ENCODE measurements at regions not wholly inside any gene's neighbourhood (a gene's known extent, or its start where the extent isn't known, plus 50 kb on each side); places are given as distances from the start of the nearest gene placed in this dataset.
"Not testable (repeated sequence)": the region's sequence is repeated elsewhere in the genome, so short reads cannot be mapped to it uniquely, and the experiment has no call there.

GRCh38 chr3:79960594-79960993 lies 192.8 kb upstream of the ROBO1 start:
- no peak for DNase-seq (ENCODE audit: low spot score)

GRCh38 chr3:79957066-79957465 lies 189.3 kb upstream of the ROBO1 start:
- DNase-seq (ENCODE audit: low spot score): no peak

GRCh38 chr3:79954756-79955155 lies 187.0 kb upstream of the ROBO1 start:
- no peak for DNase-seq (ENCODE audit: low spot score)

- DNase-seq (ENCODE audit: low spot score): no peak
Observed at GRCh38 chr3:79953591-79954101, 185.8 kb upstream of the ROBO1 start.

- not testable (repeated sequence) for DNase-seq (ENCODE audit: low spot score)
Observed at GRCh38 chr3:79951426-79951825, 183.6 kb upstream of the ROBO1 start.

GRCh38 chr3:79947957-79948356 lies 180.2 kb upstream of the ROBO1 start:
- no peak for DNase-seq (ENCODE audit: low spot score)

- DNase-seq (ENCODE audit: low spot score): no peak
Observed at GRCh38 chr3:79947469-79947868, 179.7 kb upstream of the ROBO1 start.

GRCh38 chr3:79937567-79937966 lies 169.8 kb upstream of the ROBO1 start:
- no peak for DNase-seq (ENCODE audit: low spot score)

GRCh38 chr3:79930196-79930595 lies 162.4 kb upstream of the ROBO1 start:
- no peak for DNase-seq (ENCODE audit: low spot score)

GRCh38 chr3:79928687-79929408 lies 161.1 kb upstream of the ROBO1 start:
- no peak for DNase-seq (ENCODE audit: low spot score)

GRCh38 chr3:79926522-79926921 lies 158.7 kb upstream of the ROBO1 start:
- DNase-seq (ENCODE audit: low spot score): no peak

- DNase-seq (ENCODE audit: low spot score): no peak
Observed at GRCh38 chr3:79922633-79923032, 154.8 kb upstream of the ROBO1 start.

GRCh38 chr3:79917561-79917960 lies 149.8 kb upstream of the ROBO1 start:
- DNase-seq (ENCODE audit: low spot score): no peak

- DNase-seq (ENCODE audit: low spot score): no peak
Observed at GRCh38 chr3:79910337-79910736, 142.5 kb upstream of the ROBO1 start.

GRCh38 chr3:79906106-79906505 lies 138.3 kb upstream of the ROBO1 start:
- no peak for DNase-seq (ENCODE audit: low spot score)

GRCh38 chr3:79902151-79902550 lies 134.4 kb upstream of the ROBO1 start:
- DNase-seq (ENCODE audit: low spot score): no peak

- no peak for DNase-seq (ENCODE audit: low spot score)
Observed at GRCh38 chr3:79898907-79899306, 131.1 kb upstream of the ROBO1 start.

GRCh38 chr3:79896086-79896485 lies 128.3 kb upstream of the ROBO1 start:
- DNase-seq (ENCODE audit: low spot score): no peak

GRCh38 chr3:79887213-79887612 lies 119.4 kb upstream of the ROBO1 start:
- DNase-seq (ENCODE audit: low spot score): no peak

- DNase-seq (ENCODE audit: low spot score): no peak
Observed at GRCh38 chr3:79886204-79886603, 118.4 kb upstream of the ROBO1 start.

- DNase-seq (ENCODE audit: low spot score): no peak
Observed at GRCh38 chr3:79885407-79885806, 117.6 kb upstream of the ROBO1 start.

GRCh38 chr3:79884354-79884753 lies 116.6 kb upstream of the ROBO1 start:
- no peak for DNase-seq (ENCODE audit: low spot score)

GRCh38 chr3:79881431-79881830 lies 113.6 kb upstream of the ROBO1 start:
- DNase-seq (ENCODE audit: low spot score): no peak

GRCh38 chr3:79878708-79879107 lies 110.9 kb upstream of the ROBO1 start:
- DNase-seq (ENCODE audit: low spot score): no peak

Measured in putamen (tissue), 1 donor.